ENCODE measurements at regions not wholly inside any gene's neighbourhood (a gene's known extent, or its start where the extent isn't known, plus 50 kb on each side); places are given as distances from the start of the nearest gene placed in this dataset.

- H3K27me3 ChIP-seq (ENCODE audit: low read length) = no peaks in the 10 kb centered on the region
- H3K9ac ChIP-seq (ENCODE audit: low read length) = no peak overlapping the region
- TF ChIP-seq CTCF (IDR thresholded peaks at IDR 0.05; ENCODE audit: insufficient read depth, low read length, poor library complexity, severe bottlenecking) (no peak), EZH2phosphoT487 (conservative IDR thresholded peaks at IDR 0.05; ENCODE audit: low read length) (no peak)
- H3K4me2 ChIP-seq (ENCODE audit: low read depth, low read length, poor library complexity, severe bottlenecking) = no peak overlapping the region
- no peak overlapping the region for H2AFZ ChIP-seq (ENCODE audit: low read depth, low read length, severe bottlenecking)
- no peaks in the 10 kb centered on the region for H3K9me3 ChIP-seq (ENCODE audit: insufficient read depth, low read length)
- H3F3A ChIP-seq (ENCODE audit: insufficient read depth) = no peaks in the 10 kb centered on the region
- H3K79me2 ChIP-seq (ENCODE audit: insufficient read depth, low read length) = no peaks in the 10 kb centered on the region
- no peaks in the 10 kb centered on the region for H4K20me1 ChIP-seq (ENCODE audit: low read depth, low read length)
- H3K4me3 ChIP-seq (ENCODE audit: insufficient read depth, low read length, poor library complexity, severe bottlenecking) = no peak overlapping the region
- H3K36me3 ChIP-seq (ENCODE audit: low read length) = no peaks in the 10 kb centered on the region
- H3K27ac ChIP-seq (ENCODE audit: low read depth, low read length) = no peak overlapping the region
- H3K9me2 ChIP-seq (replicated peaks; ENCODE audit: insufficient read depth, low read length) = no peaks in the 10 kb centered on the region
These were observed 62.4 kb downstream of the FZD1 start for GRCh38 chr7:91326516-91327199.

DNA sequence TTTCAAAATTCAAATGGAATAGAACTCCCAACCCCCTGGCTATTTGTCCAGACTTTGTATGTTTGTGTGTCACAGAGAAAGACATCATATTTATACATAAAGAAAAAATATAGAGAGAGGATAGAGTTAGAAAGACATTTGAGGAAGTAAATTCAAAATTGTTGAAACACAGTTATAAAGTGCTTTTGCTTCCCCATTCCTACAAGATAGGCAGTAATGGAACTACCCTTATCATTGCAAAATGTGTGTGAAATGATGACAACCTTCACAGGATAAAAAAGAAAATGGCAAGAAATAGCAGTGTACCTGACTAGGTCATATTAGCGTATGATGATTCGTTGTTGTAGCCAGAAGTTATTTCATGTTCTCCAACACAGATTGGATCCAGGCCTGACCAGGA is 63.1 kb downstream of the FZD1 start:
- H3K4me2 ChIP-seq (ENCODE audit: low read depth, low read length, poor library complexity, severe bottlenecking) = no peak overlapping the region
- no peak overlapping the region for H3K27ac ChIP-seq (ENCODE audit: low read depth, low read length)
- H3K9ac ChIP-seq (ENCODE audit: low read length) = no peak overlapping the region
- H2AFZ ChIP-seq (ENCODE audit: low read depth, low read length, severe bottlenecking) = no peak overlapping the region
- H3K9me2 ChIP-seq (replicated peaks; ENCODE audit: insufficient read depth, low read length) = no peaks in the 10 kb centered on the region
- no peaks in the 10 kb centered on the region for H3K36me3 ChIP-seq (ENCODE audit: low read length)
- no peaks in the 10 kb centered on the region for H3F3A ChIP-seq (ENCODE audit: insufficient read depth)
- H3K27me3 ChIP-seq (ENCODE audit: low read length) = no peaks in the 10 kb centered on the region
- H3K9me3 ChIP-seq (ENCODE audit: insufficient read depth, low read length) = no peaks in the 10 kb centered on the region
- no peaks in the 10 kb centered on the region for H3K79me2 ChIP-seq (ENCODE audit: insufficient read depth, low read length)
- no peak overlapping the region for H3K4me3 ChIP-seq (ENCODE audit: insufficient read depth, low read length, poor library complexity, severe bottlenecking)
- H4K20me1 ChIP-seq (ENCODE audit: low read depth, low read length) = no peaks in the 10 kb centered on the region
- TF ChIP-seq EZH2phosphoT487 (conservative IDR thresholded peaks at IDR 0.05; ENCODE audit: low read length) = no peak

- H3K4me2 ChIP-seq (ENCODE audit: low read depth, low read length, poor library complexity, severe bottlenecking) = no peak overlapping the region
- H3K27ac ChIP-seq (ENCODE audit: low read depth, low read length) = no peak overlapping the region
- TF ChIP-seq CTCF (IDR thresholded peaks at IDR 0.05; ENCODE audit: insufficient read depth, low read length, poor library complexity, severe bottlenecking) = no peak
- no peak for TF ChIP-seq EZH2phosphoT487 (conservative IDR thresholded peaks at IDR 0.05; ENCODE audit: low read length)
- no peaks in the 10 kb centered on the region for H3K9me3 ChIP-seq (ENCODE audit: insufficient read depth, low read length)
- H3K9ac ChIP-seq (ENCODE audit: low read length) = no peak overlapping the region
- no peaks in the 10 kb centered on the region for H3K9me2 ChIP-seq (replicated peaks; ENCODE audit: insufficient read depth, low read length)
- H3K27me3 ChIP-seq (ENCODE audit: low read length) = no peaks in the 10 kb centered on the region
- no peaks in the 10 kb centered on the region for H4K20me1 ChIP-seq (ENCODE audit: low read depth, low read length)
- no peaks in the 10 kb centered on the region for H3K36me3 ChIP-seq (ENCODE audit: low read length)
- no peaks in the 10 kb centered on the region for H3F3A ChIP-seq (ENCODE audit: insufficient read depth)
- no peak overlapping the region for H3K4me3 ChIP-seq (ENCODE audit: insufficient read depth, low read length, poor library complexity, severe bottlenecking)
- H2AFZ ChIP-seq (ENCODE audit: low read depth, low read length, severe bottlenecking) = no peak overlapping the region
- H3K79me2 ChIP-seq (ENCODE audit: insufficient read depth, low read length) = no peaks in the 10 kb centered on the region
These were observed 65.3 kb downstream of the FZD1 start for GRCh38 chr7:91329571-91329970.

GRCh38 chr7:91330191-91330808 is 66.1 kb downstream of the FZD1 start:
- H2AFZ ChIP-seq (ENCODE audit: low read depth, low read length, severe bottlenecking) = no peak overlapping the region
- no peaks in the 10 kb centered on the region for H4K20me1 ChIP-seq (ENCODE audit: low read depth, low read length)
- TF ChIP-seq EZH2phosphoT487 (conservative IDR thresholded peaks at IDR 0.05; ENCODE audit: low read length) (no peak), CTCF (IDR thresholded peaks at IDR 0.05; ENCODE audit: insufficient read depth, low read length, poor library complexity, severe bottlenecking) (no peak)
- no peak overlapping the region for H3K4me3 ChIP-seq (ENCODE audit: insufficient read depth, low read length, poor library complexity, severe bottlenecking)
- no peak overlapping the region for H3K27ac ChIP-seq (ENCODE audit: low read depth, low read length)
- no peaks in the 10 kb centered on the region for H3K9me3 ChIP-seq (ENCODE audit: insufficient read depth, low read length)
- no peaks in the 10 kb centered on the region for H3K36me3 ChIP-seq (ENCODE audit: low read length)
- no peaks in the 10 kb centered on the region for H3F3A ChIP-seq (ENCODE audit: insufficient read depth)
- H3K9ac ChIP-seq (ENCODE audit: low read length) = no peak overlapping the region
- no peaks in the 10 kb centered on the region for H3K9me2 ChIP-seq (replicated peaks; ENCODE audit: insufficient read depth, low read length)
- H3K79me2 ChIP-seq (ENCODE audit: insufficient read depth, low read length) = no peaks in the 10 kb centered on the region
- H3K27me3 ChIP-seq (ENCODE audit: low read length) = no peaks in the 10 kb centered on the region
- H3K4me2 ChIP-seq (ENCODE audit: low read depth, low read length, poor library complexity, severe bottlenecking) = no peak overlapping the region

Data from SU-DHL-6 (cell line).